Stimulated activated naive CD8-positive, alpha-beta T cell treated with anti-CD3 and anti-CD28 coated beads, Interleukin-15, Interleukin-2, amounts not matched to agents 100 ng/mL and 50 ng/mL, for 24 hours (primary cell): ENCODE measurements at regions not wholly inside any gene's neighbourhood (a gene's known extent, or its start where the extent isn't known, plus 50 kb on each side); places are given as distances from the start of the nearest gene placed in this dataset.

ENCODE experiments used
- H3K27ac Mint-ChIP-seq: one replicate; pipeline ENCODE4 v1.8.0; 2021; ENCODE audit warnings: mild to moderate bottlenecking, mixed read lengths
- H3K27me3 Mint-ChIP-seq: one replicate; pipeline ENCODE4 v1.8.0; 2021; ENCODE audit warnings: mixed read lengths
- H3K36me3 Mint-ChIP-seq: one replicate; pipeline ENCODE4 v1.8.0; 2021; ENCODE audit warnings: low read depth, mixed read lengths
- H3K4me1 Mint-ChIP-seq: one replicate; pipeline ENCODE4 v1.8.0; 2021; ENCODE audit warnings: low read depth, mixed read lengths
- H3K4me3 Mint-ChIP-seq: one replicate; pipeline ENCODE4 v1.8.0; 2021; ENCODE audit warnings: mild to moderate bottlenecking, mixed read lengths
- H3K9me3 Mint-ChIP-seq: one replicate; pipeline ENCODE4 v1.8.0; 2021; ENCODE audit warnings: mixed read lengths

DNA sequence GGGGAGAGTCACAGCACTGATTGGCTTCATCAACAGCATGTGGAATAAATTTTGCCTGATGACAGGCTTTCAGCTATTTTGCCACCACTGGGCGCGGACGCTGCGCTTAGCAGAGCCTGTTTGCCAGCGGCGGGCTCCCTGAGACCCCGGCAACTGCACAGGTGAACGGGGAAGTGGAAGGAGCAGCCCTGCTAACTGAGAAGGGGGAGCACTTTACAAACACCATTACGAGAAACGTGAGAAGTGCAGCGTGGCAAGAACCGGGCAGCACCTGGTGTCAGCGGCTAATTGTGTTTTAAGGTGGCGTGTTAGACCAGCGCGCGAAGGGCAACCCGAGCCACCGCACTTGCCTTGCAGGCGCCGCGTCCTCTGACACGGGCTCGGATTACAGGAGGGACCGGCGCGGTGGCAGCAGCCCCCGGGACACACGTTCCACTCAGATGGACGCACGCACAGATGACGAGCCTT, 307.8 kb upstream of the ARRDC4 start:
- no peaks in the 10 kb centered on the region for H3K9me3 Mint-ChIP-seq
- H3K4me1 Mint-ChIP-seq = no peaks in the 10 kb centered on the region
- peaks cover 16% of the 10 kb centered on the region for H3K27me3 Mint-ChIP-seq
- H3K27ac Mint-ChIP-seq = no peak overlapping the region
- no peak overlapping the region for H3K4me3 Mint-ChIP-seq
- H3K36me3 Mint-ChIP-seq = no peaks in the 10 kb centered on the region

DNA sequence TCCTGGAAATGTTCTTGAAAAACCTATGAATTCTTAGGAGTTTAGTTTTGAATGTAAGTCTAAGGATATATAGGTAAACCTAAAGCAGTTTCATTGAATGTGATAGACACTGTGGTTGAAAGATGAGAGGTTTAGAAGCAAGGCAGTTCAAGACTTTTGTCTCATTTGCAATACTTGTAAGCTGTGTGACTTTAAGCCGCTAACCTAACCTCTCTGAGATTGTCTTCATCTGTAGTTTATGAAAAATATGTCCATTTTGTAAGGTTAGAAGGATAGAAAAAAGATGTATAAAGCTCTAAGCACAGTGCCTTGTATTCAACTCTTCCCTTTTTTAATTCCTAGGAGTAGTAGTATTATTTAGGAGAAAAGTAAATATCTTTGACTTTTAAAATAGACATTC, 306.6 kb upstream of the ARRDC4 start:
- no peaks in the 10 kb centered on the region for H3K36me3 Mint-ChIP-seq
- no peak overlapping the region for H3K4me3 Mint-ChIP-seq
- H3K4me1 Mint-ChIP-seq = no peaks in the 10 kb centered on the region
- H3K27ac Mint-ChIP-seq = no peak overlapping the region
- peaks cover 16% of the 10 kb centered on the region for H3K27me3 Mint-ChIP-seq
- H3K9me3 Mint-ChIP-seq = no peaks in the 10 kb centered on the region

DNA sequence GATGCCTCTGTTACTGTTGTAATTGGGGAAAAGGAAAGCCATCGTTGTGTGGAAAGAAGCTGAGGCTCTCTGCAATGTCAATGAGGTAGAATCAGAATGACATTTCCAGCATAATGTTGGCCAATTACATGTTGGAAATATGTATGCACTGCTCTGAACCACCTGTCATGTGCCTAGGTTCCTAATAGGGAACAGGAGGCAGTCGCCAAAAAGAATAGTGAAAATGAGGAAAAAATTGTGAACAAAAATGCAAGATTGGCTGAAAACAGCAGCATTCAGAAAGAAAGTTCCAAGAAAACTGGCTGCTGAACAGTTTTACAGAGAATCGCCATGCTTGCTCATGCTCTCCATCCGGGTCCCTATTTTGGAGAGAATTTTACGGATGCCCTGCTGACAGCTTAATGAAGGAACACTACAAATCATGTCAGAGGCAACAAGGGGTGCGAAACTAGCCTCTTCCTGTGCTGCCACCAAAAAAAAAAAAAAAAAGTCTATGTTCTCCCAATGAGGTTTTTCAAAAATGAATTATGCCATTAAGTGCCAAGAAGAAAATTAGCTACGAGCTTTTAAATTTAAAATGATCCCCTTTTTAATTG, 305.9 kb upstream of the ARRDC4 start:
- Mint-ChIP-seq H3K4me3 (no peak overlapping the region), H3K9me3 (no peaks in the 10 kb centered on the region), H3K27ac (no peak overlapping the region), H3K27me3 (peaks cover 16% of the 10 kb centered on the region), H3K36me3 (no peaks in the 10 kb centered on the region), H3K4me1 (no peaks in the 10 kb centered on the region)

DNA sequence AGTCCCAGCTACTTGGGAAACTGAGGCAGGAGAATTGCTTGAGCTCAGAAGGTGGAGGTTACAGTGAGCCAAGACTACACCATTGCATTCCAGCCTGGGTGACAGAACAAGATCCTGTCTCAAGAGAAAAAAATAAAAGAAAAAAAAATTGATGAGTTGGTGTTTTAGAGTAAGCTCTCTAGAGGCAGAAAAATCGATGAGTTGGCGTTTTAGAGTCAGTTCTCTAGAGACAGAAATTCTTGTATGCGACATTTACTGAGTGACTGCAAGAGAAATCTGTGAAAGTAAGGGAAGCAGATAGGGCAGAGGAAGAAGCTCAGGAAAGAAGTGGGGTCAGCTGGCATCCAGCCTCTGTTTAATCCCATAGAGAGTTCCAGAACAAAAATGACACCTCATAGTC, 298.7 kb upstream of the ARRDC4 start:
- Mint-ChIP-seq H3K4me3 (no peak overlapping the region), H3K4me1 (no peaks in the 10 kb centered on the region), H3K27ac (no peak overlapping the region), H3K36me3 (no peaks in the 10 kb centered on the region), H3K9me3 (peaks cover 6% of the 10 kb centered on the region), H3K27me3 (no peaks in the 10 kb centered on the region)

DNA sequence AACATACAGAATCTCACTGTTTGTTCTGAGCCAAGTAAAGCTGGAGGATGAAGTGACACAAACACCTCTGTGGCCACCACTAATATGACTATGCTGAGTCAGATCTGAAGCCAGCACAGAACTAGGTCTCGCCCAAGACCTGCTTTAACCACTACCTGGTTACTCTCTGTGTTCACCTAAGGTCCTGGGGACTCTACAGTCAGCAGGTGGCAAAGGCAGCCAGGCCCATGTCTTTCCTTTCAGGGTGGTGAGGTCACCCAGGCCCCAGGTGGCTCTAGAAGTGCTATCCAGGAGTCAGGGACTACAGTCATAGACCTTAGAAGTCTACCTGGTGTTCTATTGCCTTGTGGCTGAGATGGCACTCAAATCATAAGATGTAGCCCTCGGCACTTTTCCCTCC, 287.9 kb upstream of the ARRDC4 start:
- H3K9me3 Mint-ChIP-seq = peaks cover 14% of the 10 kb centered on the region
- H3K36me3 Mint-ChIP-seq = no peaks in the 10 kb centered on the region
- no peak overlapping the region for H3K27ac Mint-ChIP-seq
- no peaks in the 10 kb centered on the region for H3K27me3 Mint-ChIP-seq
- H3K4me3 Mint-ChIP-seq = no peak overlapping the region
- H3K4me1 Mint-ChIP-seq = no peaks in the 10 kb centered on the region

DNA sequence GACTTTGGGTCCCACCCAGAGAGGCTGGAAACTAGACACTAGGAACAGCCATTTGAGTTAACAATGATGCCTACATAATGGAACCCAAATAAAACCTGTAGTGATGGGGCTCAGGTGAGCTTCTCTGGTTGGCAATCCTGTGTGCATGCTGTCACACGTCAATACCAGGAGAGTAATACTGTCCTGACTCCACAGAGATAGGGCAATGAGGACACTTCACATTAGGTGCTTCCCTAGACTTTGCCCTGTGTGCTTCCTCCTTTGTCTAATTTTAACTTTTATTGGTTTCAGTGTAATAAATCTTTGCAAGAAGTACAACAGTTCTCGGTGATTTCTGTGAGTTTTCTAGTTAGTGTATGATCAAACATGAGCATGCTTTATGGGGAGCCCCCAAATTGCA, 281.8 kb upstream of the ARRDC4 start:
- H3K9me3 Mint-ChIP-seq = peaks cover 16% of the 10 kb centered on the region

DNA sequence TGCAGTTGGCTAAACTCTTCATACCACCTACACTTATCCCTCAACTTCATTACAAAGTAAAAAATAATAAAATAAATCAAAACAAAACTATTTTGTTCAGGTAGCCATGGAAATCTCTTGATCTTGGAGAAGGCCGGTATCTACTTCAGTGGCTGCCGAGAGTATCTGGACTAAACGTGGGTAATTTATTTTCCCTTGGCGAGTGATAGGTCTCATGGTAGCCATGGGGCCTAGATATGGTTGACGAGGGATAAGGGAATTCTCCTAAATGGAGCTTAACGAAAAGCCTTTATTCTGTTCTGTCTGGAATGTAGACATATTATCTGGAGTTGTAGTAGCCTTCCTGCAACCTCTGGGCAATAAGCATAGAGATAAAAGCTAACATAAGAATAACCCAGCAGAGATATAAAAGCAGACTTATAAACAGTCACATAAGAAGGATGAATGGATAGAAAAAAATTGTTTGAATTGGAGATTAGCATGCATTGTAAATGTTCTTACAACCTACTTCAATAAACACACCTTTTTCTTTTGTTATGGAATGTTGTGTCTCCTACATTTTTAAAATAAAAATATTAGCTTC, 281.3 kb upstream of the ARRDC4 start:
- H3K36me3 Mint-ChIP-seq = no peaks in the 10 kb centered on the region
- peaks cover 16% of the 10 kb centered on the region for H3K9me3 Mint-ChIP-seq
- H3K4me3 Mint-ChIP-seq = no peak overlapping the region
- H3K4me1 Mint-ChIP-seq = no peaks in the 10 kb centered on the region
- no peaks in the 10 kb centered on the region for H3K27me3 Mint-ChIP-seq
- no peak overlapping the region for H3K27ac Mint-ChIP-seq

More for the DNA sequence above, 281.8 kb upstream of the ARRDC4 start:
- Mint-ChIP-seq H3K4me3 (no peak overlapping the region), H3K36me3 (no peaks in the 10 kb centered on the region), H3K27ac (no peak overlapping the region), H3K27me3 (no peaks in the 10 kb centered on the region), H3K4me1 (no peaks in the 10 kb centered on the region)

DNA sequence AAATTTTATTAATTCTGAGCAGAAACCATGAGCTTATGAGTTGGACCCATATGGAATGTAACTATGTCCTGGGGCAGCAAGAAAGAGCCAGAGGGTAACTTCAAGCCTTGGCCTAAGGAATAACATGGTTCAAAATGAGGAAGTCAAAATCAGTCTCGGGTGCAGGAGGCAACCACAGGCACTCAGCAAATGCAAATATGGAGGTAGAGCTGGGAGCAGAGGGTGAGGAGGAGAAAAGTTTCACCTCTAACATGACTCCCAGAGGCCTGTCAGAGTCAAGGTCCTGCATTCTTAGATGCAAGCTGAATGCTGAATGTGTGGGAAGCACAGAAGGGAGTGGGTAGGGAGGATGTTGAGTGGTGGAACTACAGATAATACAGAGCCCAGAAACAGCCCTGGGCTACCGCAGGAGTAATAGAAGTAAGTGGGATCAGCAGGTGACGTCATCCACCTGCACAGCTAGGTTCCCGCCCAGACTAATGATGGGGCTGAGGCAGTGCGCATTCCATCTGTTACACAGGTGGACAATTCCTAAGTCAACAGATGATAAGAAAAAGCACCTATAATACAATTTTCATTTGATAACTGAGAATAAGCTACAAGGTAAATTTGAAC, 279.8 kb upstream of the ARRDC4 start:
- Mint-ChIP-seq H3K4me1 (no peaks in the 10 kb centered on the region), H3K36me3 (no peaks in the 10 kb centered on the region), H3K9me3 (peaks cover 10% of the 10 kb centered on the region), H3K27ac (no peak overlapping the region), H3K27me3 (no peaks in the 10 kb centered on the region), H3K4me3 (no peak overlapping the region)

DNA sequence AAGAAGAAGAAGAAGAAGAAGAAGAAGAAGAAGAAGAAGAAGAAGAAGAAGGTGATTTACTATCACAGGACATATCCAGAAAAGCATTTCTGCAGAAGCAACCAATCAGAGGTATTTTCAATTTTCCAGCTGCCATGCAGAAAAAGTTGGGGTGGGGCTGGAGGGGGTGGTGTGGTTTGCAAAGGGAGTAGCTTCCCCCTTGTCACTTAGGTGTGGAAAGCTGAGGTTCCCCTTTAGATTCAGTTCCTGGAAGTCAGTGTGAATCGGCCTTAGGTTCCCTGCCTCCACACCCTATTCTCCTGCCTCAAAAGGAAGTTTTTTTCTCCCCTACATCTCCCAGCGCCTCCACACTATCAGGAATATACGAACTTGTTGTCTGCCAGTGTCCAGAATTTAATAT, 276.7 kb upstream of the ARRDC4 start:
- no peaks in the 10 kb centered on the region for H3K4me1 Mint-ChIP-seq
- H3K9me3 Mint-ChIP-seq = peaks cover 10% of the 10 kb centered on the region
- no peak overlapping the region for H3K27ac Mint-ChIP-seq
- H3K36me3 Mint-ChIP-seq = no peaks in the 10 kb centered on the region
- no peaks in the 10 kb centered on the region for H3K27me3 Mint-ChIP-seq
- H3K4me3 Mint-ChIP-seq = no peak overlapping the region

DNA sequence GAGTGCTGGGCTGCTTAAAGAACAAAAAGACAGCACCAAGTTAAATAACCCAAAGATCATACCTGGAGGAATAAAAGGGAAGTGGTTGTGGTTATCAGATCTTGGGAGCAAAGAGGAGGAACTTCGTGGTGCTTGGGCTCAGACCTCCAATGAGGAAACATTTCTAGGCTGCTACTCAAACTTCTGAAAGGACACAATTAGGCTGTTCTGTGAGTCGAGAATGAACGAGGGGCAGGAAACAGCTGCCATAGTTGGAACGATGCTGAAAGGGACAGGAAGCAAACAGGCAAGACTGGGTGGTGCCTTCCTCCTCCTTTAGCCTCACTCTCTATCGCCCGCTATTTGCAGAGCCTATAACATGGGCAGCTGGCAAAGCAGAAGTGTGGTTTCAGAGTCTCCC, 276.3 kb upstream of the ARRDC4 start:
- Mint-ChIP-seq H3K4me3 (no peak overlapping the region), H3K9me3 (peaks cover 10% of the 10 kb centered on the region), H3K36me3 (no peaks in the 10 kb centered on the region), H3K4me1 (no peaks in the 10 kb centered on the region), H3K27ac (no peak overlapping the region), H3K27me3 (no peaks in the 10 kb centered on the region)

DNA sequence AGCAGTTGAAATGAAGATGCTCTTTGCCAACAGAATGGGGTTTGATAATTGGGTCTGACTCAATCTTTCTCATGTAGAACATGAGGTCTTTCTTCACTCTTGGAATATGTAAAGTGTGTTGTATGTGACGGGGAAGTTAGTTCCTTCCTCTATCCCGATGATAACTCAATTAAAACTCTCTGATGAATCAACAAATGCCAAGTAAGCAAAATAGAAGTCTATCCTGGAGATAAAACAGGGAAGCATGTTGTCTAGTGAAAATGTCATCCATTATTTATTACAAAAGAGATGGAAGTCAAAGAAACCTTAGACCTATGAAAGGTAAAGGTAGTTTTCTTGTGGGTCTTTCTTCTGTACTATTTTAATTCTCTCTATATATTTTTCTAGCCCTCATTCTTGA, 274.2 kb upstream of the ARRDC4 start:
- peaks cover 4% of the 10 kb centered on the region for H3K9me3 Mint-ChIP-seq
- no peak overlapping the region for H3K4me3 Mint-ChIP-seq
- no peaks in the 10 kb centered on the region for H3K27me3 Mint-ChIP-seq
- no peak overlapping the region for H3K27ac Mint-ChIP-seq
- no peaks in the 10 kb centered on the region for H3K36me3 Mint-ChIP-seq
- no peaks in the 10 kb centered on the region for H3K4me1 Mint-ChIP-seq

DNA sequence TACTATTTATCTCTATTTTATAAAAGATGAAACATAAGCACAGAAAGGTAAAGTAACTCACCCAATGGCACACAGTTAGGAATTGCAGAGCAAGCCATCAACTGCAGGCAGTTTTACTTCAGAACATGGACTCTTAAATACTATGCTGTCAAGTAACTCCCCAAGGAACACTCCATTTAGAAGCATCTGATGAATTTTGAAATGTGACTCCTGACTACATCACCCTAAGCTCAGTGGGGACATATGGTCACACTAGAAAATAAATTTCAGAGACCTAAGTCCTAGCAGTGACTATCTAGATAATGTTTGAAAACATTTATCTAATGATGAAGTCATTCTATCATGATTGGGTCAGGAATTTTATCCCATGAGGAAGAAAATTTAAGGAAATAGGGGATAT, 272.8 kb upstream of the ARRDC4 start:
- Mint-ChIP-seq H3K36me3 (no peaks in the 10 kb centered on the region), H3K27ac (no peak overlapping the region), H3K4me1 (no peaks in the 10 kb centered on the region), H3K27me3 (no peaks in the 10 kb centered on the region), H3K4me3 (no peak overlapping the region), H3K9me3 (peaks cover 4% of the 10 kb centered on the region)

DNA sequence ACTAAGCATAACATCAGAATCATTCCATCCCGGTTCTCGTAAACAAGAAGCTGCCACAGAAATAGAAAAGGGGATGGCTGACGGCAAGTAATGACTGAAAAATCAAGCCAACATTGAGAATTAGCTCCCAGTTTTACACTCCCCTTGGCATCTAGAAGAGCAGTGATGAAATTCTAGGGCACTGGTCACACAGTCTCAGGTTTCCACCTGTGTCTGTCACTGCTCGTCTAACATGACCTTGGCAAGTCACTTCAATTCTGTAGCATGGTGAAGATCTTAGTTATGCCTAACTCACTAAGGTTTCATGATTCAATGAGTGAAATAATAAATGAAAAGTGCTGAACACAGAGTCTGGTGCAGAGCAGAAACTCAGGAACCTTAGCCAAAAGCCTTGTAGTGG, 272.3 kb upstream of the ARRDC4 start:
- Mint-ChIP-seq H3K9me3 (peaks cover 4% of the 10 kb centered on the region), H3K27me3 (no peaks in the 10 kb centered on the region), H3K4me3 (no peak overlapping the region)

DNA sequence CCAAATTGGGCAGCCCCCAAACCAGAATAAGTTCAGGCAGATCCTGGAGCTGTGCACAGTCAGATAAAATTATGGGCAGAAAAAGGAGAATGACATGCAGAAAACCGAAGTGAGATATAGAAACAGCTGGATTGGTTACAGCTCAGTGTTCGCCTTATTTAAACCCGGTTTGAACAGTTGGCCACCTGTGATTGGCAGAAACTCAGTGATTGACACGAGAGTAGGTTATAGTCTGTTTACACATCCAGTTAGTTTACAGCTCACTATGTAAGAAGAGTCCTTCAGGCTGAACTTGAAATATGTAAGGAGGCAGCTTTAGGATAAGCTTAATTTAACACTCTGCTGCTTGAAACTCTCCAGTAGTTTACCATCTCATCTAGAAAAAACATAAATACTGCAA, 271.6 kb upstream of the ARRDC4 start:
- H3K9me3 Mint-ChIP-seq = peaks cover 4% of the 10 kb centered on the region
- H3K4me3 Mint-ChIP-seq = no peak overlapping the region
- no peaks in the 10 kb centered on the region for H3K27me3 Mint-ChIP-seq
- H3K27ac Mint-ChIP-seq = no peak overlapping the region
- no peaks in the 10 kb centered on the region for H3K36me3 Mint-ChIP-seq
- no peaks in the 10 kb centered on the region for H3K4me1 Mint-ChIP-seq

More for the DNA sequence above, 272.3 kb upstream of the ARRDC4 start:
- H3K27ac Mint-ChIP-seq = no peak overlapping the region
- H3K36me3 Mint-ChIP-seq = no peaks in the 10 kb centered on the region
- H3K4me1 Mint-ChIP-seq = no peaks in the 10 kb centered on the region

DNA sequence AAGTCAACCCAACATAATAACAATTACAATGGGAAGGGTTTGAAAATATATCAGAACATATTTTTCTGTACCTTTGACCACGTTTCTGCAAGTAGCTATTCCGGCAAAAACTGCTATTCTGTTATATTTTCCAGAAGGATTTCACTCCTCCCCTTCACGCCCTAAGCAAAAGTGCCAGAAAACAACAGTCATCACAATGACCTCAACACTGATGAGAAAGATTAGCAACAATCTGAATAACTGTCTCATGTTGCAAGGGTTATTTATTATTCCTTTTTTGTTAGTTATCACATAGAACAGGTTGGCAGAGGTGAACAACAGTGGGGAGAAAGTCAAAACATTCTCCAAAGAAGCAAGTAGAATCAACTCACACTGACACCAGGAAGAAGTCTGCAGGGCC, 269.4 kb upstream of the ARRDC4 start:
- H3K27ac Mint-ChIP-seq = no peak overlapping the region
- no peaks in the 10 kb centered on the region for H3K36me3 Mint-ChIP-seq
- H3K27me3 Mint-ChIP-seq = no peaks in the 10 kb centered on the region
- no peaks in the 10 kb centered on the region for H3K4me1 Mint-ChIP-seq
- no peak overlapping the region for H3K4me3 Mint-ChIP-seq
- peaks cover 4% of the 10 kb centered on the region for H3K9me3 Mint-ChIP-seq

DNA sequence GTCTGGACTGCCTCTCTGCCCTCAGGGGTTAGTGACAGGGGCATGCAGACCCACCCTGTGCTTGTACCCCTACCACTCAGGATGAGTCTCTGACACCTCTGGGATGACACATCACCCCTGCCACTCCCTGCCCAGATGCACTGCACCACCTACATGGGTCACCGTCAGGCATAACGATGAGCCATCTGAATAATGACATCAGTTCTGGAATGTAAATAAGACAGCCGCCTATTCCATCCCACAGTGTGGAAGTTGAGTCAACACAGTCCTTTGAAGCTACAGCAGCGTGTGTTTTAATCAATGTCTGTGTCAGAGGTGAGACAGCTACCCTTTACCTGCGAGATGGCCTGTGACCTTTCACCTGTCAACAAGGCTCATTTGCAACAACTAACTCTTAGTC, 268.7 kb upstream of the ARRDC4 start:
- peaks cover 6% of the 10 kb centered on the region for H3K9me3 Mint-ChIP-seq
- no peaks in the 10 kb centered on the region for H3K27me3 Mint-ChIP-seq
- no peak overlapping the region for H3K4me3 Mint-ChIP-seq
- no peak overlapping the region for H3K27ac Mint-ChIP-seq
- no peaks in the 10 kb centered on the region for H3K36me3 Mint-ChIP-seq
- no peaks in the 10 kb centered on the region for H3K4me1 Mint-ChIP-seq
